Hippocampal formation (tissue), 2 donors: ENCODE measurements at regions not wholly inside any gene's neighbourhood (a gene's known extent, or its start where the extent isn't known, plus 50 kb on each side); places are given as distances from the start of the nearest gene placed in this dataset.
"Not testable (repeated sequence)": the region's sequence is repeated elsewhere in the genome, so short reads cannot be mapped to it uniquely, and the experiment has no call there.

Source experiments
- DNase-seq, 2 donors: peaks; one replicate each; lab custom pipeline; 2025; lab: John Stamatoyannopoulos, UW

DNA sequence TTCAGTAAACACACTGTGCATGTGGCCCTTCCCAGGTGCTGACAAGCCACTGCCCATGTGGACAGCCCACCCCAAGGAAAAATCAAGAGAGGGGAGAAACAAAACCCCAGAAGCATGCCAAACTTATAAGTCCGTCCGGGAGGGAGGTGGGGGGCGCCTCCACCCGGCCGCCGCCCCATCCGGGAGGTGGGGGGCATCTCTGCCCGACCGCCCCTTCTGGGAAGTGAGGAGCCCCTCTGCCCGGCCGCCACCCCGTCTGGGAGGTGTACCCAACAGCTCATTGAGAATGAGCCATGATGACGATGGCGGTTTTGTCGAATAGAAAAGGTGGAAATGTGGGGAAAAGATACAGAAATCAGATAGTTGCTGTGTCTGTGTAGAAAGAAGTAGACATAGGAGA is 53.8 kb upstream of the C2CD4B start:
- DNase-seq = no peak

DNA sequence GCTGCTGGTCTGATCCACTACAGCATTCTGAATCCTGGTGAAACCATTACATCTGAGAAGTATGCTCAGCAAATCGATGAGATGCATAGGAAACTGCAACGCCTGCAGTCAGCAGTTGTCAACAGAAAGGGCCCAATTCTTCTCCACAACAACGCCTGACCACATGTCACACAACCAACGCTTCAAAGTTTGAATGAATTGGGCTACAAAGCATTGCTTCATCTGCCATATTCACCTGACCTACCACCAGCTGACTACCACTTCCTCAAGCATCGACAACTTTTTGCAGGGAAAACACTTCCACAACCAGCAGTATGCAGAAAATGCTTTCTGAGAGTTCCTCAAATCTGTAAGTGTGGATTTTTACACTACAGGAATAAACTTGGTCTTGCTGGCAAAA is 54.7 kb upstream of the C2CD4B start:
- no peak for DNase-seq

DNA sequence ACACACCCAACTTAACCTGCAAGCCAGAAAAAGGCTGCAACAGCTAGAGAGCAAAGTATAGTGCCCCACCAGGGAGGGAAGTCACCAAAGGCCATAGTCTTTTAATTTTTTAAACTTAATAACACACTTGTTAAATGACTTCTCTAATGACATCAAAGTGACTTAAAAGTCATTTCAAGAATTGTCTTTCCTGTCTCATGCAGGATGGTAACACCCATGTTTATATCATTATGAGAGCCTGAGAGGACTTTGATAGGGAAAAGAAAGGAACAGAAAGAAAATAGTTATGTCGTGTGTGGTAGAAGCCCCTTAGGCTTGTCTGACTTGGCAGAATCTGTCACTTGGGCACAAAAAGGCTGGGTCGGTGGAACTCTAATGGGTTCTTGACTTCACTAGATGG is 57.9 kb upstream of the C2CD4B start:
- DNase-seq = no peak

DNA sequence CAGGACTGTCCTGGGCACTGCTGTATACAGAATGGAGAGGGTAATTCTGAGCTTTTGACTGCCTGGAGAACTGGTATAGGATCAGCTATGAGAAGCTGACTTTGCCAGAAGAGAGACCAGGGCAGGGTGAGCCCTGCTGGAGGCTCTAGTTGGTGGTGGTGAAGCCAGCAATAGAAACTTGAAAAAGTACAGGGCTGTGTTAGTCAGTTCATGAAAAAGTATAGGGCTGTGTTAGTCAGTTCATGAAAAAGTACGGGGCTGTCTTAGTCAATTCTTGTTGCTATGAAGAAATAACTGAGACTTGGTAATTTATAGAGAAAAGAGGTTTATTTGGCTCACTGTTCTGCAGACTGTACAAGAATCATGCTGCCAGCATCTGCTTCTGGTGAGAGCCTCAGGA is 63.5 kb upstream of the C2CD4B start:
- DNase-seq = no peak

DNA sequence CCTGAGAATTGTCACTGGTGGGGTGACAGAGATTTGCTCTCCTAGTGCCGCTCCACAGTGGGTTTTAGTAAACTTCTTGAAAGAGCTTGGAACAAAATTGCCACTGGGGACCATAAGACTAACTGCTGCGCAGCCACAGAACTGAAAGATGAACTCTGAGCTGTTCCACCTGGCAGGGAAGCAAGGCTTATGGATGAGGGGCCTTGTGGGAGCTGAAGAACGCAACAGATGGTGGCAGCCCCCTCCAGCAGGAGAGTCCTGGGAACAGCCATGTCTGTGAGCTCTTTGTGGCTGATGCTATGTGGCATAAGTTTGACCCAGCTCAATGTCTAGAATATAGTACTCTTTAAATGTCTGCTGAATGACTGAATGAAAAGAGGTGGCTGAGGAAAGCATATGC is 66.8 kb upstream of the C2CD4B start:
- no peak for DNase-seq

DNA sequence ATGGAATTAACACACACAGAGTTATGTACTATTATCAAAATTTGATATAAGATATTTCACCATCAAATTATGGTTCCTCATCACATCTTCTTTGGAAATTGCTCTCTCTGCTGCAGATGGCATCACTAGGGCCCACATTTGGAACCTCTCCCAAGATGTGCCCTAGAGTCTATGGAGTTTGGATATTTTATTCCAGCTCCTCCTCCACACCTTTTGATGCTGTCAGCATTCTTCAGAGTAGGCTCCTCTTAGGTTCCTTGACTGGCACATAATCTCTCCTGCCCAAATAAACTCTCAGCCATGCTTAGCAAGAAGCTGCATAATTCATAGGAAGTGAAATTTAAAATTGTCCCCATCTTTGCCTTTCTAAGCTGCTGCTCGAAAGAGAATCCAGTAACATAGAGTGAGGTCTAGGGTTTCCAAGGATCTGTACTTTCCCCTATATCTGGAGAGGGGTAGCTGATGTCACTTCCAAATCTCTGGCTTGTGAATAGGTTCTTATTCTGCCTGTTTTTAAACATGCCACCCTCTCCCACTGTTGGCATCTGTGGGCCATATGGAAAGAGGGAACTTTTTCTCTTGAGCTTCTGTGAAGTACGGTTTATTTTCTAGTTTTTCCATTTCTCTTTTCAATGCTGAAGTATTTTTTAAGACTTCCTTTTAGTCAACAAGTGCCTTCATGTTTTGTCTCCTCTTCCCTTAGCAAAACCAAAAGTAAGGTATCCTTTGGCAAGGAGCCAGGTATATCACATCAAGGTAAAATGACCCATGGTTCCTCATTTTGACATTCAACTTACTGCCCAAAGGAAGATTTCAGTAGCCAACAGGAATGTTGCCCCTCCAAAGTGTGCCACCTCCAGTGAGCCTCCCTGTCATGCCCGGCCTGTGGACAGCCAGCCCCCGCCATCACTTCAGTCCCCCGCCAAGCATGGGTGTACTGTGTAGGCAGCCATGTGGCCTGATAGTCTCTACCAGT is 75.3 kb upstream of the C2CD4B start:
- no peak for DNase-seq

DNA sequence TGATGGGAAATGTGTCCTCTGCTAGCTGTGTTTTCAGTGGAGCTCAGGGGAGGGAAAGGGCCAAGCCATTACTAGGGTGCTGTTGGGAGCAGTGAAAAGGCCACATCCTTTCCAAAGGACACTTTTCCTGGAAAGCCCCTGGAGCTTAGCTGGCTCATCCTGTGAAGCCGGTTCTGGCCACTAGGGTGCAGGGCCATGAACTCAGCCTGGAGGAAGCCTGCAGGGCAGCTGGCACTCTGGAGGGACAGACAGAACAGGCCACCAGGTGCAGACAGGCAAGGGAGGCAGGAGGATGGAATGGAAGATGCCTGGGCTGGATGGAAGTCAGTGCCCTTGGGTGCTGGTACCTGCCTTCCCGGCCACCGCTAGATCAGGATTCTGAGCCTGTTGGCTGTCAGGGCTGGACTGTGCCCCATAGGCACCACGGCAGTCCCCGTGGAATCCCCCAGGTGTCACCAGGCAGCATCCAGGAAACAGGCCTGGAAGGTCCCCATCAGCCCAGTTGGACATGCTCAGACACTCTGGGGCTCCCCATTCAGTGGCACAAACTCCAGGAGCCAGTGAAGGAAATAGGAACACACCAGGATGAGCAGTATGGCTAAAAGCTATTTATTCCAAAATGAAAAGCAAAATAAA is 76.2 kb upstream of the C2CD4B start:
- DNase-seq = no peak

DNA sequence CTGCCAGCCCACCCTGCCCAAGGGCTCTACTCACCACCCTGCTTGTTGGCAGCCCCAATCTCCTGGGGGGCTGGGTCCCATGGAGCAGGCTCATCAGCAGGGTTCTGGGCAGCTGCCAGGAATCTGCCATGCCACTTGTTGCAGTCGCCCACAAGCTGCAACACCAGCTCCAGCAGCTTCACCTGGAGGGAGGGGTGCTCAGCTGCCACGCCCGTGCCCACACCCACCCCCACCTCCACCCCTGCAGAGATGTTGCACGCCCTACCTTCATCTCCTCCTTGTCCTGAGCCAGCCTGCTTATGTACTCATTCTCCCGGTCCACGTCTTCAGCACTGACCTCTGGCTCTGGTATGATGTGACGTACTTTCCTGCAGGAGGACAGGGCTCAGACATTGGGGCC is 77.9 kb upstream of the C2CD4B start:
- no peak for DNase-seq

DNA sequence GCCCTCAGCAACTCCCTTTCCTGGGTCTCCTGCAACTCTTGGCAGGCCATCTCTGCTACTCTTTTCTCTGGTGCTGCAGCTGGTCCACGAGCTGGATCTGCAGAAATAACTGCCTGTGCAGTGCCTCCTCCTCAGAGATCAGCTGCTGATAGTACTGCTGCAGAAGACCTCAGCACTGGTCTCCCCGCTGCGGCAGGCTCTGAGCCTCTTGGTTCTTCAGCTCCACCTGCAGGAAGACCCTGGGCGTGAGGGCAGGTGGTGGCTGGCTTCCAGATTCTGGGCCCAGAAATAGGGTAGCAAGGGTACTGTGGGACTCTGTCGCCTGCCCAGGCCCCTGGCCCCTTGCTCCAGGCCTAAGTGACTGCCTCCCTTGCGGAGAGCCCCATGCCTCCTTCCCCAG is 79.7 kb upstream of the C2CD4B start:
- no peak for DNase-seq

DNA sequence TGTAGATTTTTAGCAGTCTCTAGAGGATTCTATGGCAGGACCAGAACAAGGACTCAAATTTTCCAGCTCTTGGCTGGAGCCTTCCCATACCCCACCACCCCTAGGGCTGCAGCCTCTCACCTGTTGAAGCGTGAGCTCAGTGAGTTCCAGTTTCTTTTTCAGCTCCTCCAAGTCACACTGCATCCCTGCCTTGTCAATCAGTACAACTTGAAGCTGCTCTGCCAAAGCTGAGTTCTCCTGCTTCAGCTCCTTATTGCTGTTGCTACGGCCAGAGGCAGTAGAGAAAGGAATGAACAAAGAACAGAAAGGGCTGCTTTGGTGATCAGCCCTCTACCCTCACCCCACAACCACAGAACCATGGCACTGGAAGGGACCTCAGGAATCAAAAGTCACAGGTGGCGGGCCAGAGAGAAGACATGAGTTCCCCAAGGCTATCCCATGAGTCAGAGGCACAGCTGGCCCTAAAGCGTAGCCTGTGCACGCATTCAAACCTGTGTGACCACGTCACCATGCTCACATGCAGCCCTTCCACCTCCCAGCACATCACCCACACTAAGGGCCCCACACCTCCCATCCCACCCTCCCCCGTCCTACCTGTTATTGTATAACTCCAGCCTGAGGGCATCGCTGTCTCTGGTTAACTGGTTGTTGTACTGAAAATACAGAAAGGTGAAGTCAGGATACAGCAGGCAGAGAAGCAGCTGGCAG is 83.3 kb upstream of the C2CD4B start:
- no peak for DNase-seq

DNA sequence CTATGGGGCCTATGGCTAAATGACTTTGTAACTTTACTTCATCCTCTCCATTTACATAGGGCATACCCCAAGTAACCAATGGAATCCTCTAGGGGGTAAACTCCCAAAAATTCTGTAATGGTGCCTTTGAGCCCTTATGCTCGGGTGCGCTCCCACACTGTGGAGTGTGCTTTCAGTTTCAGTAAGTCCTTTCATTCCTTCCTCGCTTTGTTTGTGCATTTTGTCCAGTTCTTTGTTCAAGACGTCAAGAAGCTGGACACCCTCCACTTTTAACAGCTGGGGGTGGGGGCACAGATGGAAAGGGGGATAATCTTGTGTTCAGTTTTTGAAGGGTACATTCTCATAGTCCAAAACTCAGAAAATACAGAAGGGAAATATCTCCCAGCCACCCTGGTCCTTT is 84.4 kb upstream of the C2CD4B start:
- DNase-seq = no peak

DNA sequence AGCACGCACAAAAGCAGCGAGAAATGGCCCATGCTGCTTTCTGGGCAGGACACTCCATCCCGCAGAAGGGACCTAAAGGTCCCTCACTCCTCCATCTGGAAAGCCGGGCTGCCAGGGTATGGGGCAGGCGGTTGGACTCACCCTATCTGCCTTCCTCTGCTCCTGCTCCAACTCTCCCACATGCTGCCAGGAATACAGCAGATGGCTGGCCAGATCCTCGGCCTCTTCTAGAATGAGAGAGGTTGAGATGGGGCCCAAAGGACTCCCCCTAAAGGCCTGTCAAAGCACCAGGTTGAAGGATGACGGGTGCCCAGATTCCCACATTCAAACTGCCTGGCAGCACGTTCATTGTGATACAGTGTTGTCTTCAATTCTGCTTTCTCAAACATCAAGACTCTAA is 85.1 kb upstream of the C2CD4B start:
- DNase-seq = no peak

DNA sequence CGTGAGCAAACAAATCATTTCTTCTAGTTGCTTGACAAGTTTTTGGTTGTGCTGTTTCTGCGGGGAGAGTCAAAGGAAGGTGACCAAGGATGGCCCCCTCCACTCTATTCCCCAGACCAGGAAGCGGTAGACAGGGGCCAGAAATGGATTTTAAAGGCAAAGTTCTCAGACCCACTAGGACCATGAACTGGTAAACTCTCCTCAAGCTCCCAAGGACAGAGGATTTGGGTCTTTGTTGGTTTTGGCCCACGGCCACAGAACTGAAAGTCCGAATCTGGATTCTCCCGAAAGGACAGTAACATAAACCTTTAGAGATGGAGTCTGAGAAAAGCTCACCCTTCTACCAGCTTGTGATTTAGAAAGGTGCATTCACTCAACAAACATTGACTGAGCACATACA is 85.9 kb upstream of the C2CD4B start:
- DNase-seq = no peak

DNA sequence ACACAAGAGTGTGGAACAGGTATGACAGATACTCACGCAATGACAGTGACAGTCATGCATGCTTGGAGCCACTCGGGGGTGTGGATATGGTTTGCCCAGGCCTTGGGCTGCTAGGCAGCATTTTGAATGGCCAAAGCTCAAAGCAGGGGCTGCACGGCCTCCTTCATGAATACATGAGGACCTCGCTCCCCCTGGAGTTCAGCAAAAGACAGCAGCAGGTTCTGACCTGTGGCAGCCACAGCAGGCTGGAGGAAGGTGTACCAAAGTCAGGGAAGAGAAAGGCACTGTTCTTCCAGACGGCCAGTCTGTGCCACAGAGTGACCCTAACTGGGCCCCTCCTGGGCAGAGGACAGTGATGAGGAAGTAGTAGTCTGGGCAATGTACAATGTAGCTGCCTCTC is 88.2 kb upstream of the C2CD4B start:
- no peak for DNase-seq

DNA sequence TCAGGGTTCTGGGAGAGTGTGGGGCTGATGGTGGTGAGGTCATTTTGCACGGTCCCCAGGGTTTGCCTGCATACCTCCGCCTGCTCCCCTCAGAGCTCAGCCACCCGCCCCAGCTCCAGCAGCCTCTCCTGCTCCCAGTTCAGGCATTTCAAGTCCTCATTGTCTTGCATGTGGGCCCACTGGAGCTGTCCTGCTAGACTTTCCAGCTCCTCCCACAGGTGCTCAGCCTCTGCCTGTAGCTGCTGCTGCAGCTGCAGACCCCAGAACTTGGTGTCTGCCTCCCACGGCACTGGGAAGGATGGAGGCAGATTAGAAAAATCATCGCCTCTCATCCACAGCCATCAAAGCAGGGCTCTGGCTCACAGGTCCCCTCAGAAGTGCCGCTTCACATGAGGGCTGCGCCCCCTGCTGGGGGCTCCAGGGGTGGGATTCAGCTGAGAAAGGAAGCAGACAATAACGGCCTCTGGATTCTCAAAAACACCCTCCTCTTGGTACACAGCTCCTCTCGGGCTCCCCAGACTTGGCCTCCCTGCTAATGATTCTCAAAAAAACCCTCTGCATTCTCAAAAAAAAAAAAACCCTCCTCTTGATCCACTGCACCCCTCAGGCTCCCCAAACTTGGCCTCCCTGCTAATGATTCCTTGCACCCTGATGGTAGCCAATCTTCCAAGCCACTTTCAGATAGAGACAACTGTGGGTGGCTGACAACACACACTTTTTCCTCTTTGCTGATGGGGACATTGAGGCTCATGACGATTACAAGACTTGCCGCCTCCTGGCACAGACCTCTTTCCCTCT is 89.3 kb upstream of the C2CD4B start:
- no peak for DNase-seq

DNA sequence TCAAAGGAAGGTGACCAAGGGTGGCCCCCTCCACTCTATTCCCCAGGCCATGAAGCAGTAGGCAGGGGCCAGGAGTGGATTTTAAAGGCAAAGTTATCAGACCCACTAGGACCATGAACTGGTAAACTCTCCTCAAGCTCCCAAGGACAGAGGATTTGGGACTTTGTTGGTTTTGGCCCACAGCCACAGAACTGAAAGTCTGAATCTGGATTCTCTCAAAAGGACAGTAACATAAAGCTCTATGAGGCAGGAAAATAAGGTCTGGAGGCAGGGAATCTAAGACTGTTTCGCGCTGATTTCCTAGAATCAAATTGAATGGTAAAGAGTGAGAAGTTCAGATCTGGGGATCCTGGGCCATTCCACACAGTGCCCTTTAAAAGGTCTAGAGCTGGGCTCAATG is 91.3 kb upstream of the C2CD4B start:
- not testable (repeated sequence) for DNase-seq

DNA sequence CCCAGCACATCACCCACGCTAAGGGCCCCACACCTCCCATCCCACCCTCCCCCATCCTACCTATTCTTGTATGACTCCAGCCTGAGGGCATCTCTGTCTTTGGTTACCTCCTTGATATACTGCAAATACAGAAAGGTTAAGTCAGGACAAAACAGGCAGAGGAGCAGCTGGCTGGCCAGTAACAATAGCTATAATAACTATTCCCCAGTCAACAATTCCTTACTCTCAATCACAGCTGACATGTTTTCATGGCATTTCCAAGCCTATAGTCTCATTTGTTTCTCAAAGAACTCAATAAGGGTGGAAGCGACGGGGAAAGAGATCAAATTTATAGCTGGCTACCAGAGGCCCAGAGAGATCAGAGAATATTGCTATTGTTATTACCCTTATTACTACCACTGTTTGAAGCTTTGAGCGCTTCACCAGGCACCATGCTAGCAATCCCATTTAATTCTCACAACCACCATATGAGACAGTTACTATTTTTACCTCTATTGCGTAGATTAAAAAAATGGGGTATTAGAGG is 93.0 kb upstream of the C2CD4B start:
- no peak for DNase-seq

DNA sequence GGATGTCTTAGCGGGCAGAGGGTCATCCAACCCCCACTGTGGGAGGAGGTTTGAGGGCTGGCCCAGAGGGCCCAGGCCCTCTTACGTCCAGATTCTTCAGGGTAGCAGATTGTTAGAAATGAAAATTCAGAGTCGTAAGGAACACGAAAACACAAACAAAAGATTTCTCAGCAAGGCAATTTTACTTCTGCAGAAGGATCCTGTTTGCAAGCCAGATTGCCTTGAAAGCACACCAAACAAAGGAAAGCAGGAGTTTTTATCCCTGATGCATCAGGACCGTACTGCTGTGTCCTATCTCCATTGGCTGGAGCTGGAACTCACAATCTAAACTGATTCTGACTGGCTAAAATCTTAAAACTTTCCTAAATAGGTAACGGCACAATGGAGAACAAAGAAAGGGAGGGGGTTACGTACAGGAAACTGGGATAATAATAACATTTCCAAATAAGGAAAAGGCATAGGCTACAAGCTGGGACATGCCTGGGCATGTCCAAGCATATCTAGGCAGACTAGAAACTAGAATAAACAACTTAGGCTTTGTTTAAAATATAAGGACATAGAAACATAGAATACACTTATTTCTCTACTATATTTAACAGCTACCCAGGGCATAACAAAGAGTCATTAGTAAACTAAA is 97.3 kb upstream of the C2CD4B start:
- no peak for DNase-seq

DNA sequence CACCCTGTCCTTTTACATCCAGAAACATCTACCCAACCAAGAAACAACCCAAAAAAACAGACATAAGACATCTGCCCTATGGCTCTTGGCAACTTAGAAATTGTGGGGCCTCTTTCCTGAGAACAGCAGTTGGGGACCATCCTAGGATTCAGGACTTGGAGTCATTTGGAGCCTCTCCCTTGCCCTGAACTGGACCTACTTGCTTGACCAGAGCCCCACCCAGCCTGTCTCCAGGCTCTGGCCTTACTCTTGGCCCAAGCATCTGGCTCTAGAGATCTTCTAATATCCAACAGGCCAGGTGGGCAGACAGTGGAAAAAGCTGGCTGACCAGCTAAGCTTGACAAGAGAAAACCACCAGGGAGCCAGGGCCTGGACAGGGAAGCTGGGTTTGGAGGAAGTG is 99.1 kb upstream of the C2CD4B start:
- no peak for DNase-seq

DNA sequence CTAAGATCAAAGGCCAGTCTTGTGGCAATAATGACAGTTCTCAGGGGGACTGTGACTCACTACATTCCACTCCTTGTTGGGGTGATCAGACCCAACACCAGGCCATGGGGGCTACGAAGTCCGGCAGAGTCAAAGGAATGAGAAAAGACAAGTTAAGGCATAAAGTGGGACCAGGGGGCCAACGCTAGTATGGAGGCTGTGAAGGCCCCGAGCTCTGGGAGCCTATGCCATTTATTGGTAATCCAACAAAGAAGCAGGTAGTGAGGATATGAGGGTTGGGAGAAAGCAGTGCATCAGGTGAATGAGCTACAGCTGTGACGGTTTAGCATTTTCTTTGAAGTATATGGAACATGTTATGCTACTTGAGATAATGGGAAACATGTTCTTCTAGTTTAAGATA is 104.4 kb upstream of the C2CD4B start:
- DNase-seq = no peak

DNA sequence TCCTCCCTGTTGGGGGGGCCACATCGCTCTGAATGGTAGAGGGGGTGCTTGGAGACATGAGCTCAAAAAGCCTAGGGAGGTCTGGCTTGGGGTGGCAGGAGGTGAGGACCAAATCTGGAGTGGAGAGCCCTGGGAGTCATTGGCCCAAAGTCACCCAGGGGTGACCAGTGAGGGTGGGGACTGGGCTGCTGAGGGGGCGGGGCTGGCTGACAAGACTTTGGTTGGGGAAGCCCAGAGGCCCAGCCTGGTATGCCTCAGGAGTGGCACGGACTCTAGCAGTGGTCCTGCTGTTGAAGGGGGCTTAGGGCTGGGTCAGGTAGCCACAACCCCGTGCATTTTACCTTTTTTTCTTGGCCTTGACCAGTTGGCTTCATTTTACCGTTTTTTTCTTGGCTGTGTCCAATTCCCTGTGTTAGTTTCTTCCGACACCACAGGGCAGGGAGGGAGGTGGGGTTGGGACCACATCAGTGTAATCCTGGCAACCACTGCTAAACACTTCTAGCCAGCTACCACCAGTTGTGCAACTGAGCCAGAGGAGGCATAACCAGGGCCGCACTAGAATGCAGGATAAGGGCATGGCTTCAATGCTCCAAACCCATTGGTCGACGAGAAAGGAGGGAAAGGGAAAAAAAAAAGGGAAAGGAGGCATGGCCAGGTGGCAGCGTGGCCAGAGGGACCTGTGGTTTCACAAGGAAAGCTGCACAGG is 105.3 kb upstream of the C2CD4B start:
- DNase-seq = no peak
